Psoas muscle (tissue), 7 donors: ENCODE measurements at regions not wholly inside any gene's neighbourhood (a gene's known extent, or its start where the extent isn't known, plus 50 kb on each side); places are given as distances from the start of the nearest gene placed in this dataset.

Experiments used
- ATAC-seq, 4 donors: fragments of 200-7000 bp; cut with Tn5 transposase; one replicate each; pipeline ENCODE4 v1.9.1; 2020; ENCODE audit warnings: moderate library complexity in 3 of 4, mild to moderate bottlenecking in 2 of 4
- DNase-seq, 2 donors: peaks; one replicate each; pipeline ENCODE4 v3.0.0-alpha.2; 2020
- H3K27ac ChIP-seq: fragments of 200-600 bp; one replicate; pipeline ENCODE4 v1.8.0; 2022
- H3K27me3 ChIP-seq, 3 donors: fragments of 200-600 bp in 1 of 3; one replicate each; pipeline versions ENCODE4 v1.6.1 to v1.8.0; 2013 to 2022; ENCODE audit warnings: low read length in 2 of 3, mild to moderate bottlenecking in 2 of 3, moderate library complexity in 1 of 3; ENCODE audit not compliant: insufficient read depth in 3 of 3
- H3K36me3 ChIP-seq, 2 donors: fragments of 200-600 bp in 1 of 2; one replicate each; pipeline versions ENCODE4 v1.6.1 to v1.8.0; 2013 to 2022; ENCODE audit warnings: low read depth in 1 of 2, mild to moderate bottlenecking in 1 of 2, moderate library complexity in 1 of 2; ENCODE audit not compliant: insufficient read depth in 1 of 2
- H3K4me1 ChIP-seq: fragments of 200-600 bp; one replicate; pipeline ENCODE4 v1.8.0; 2022
- H3K4me3 ChIP-seq: fragments of 200-600 bp; one replicate; pipeline ENCODE4 v1.8.0; 2022; ENCODE audit warnings: mild to moderate bottlenecking
- H3K9me3 ChIP-seq: fragments of 200-600 bp; one replicate; pipeline ENCODE4 v1.8.0; 2022
- CTCF ChIP-seq: fragments of 200-600 bp; IDR thresholded peaks from one replicate; pipeline ENCODE4 v1.8.0; 2022; ENCODE audit warnings: antibody characterized with exemption
- WGBS, 3 donors: extraction: QIAGEN DNeasy Blood & Tissue Kit; methylation state at CpG; one replicate each; pipeline versions ENCODE4 v1.1.6 to v1.1.7; 2013; 5-methylcytosine and 5-hydroxymethylcytosine counted together
- intact Hi-C, 2 donors: fragments of 100-400 bp; cut with DNase I; formaldehyde crosslinking; loops; one replicate each; pipeline versions ENCODE4 v1.11.0 to v1.14.2; 2022
- donor health status: healthy with polysubstance abuse.
- donor health status: DM: no; HTN: no; CAD: no; lungs with moderate emphysema.
- donor health status: Bipolar disorder and iron deficiency.
- donor health status: healthy.
- donor health status: DM: yes; HTN: yes; CAD: no.
- donor health status: DM: no; HTN: no; CAD: no.
- donor health status: DM: yes; HTN: yes; CAD: no.

- H3K36me3 ChIP-seq = no peaks in the 10 kb centered on the region
- H3K27ac ChIP-seq = no peak overlapping the region
- 74 to 80% (median 75%) methylated on average over 5 of the region's 5 CpGs for WGBS, 3 donors
- H3K27me3 ChIP-seq = no peaks in the 10 kb centered on the region
- ATAC-seq (no peak), DNase-seq (no peak)
- no peaks in the 10 kb centered on the region for H3K9me3 ChIP-seq
- H3K4me1 ChIP-seq = no peaks in the 10 kb centered on the region
- no peak for TF ChIP-seq CTCF
- no peak overlapping the region for H3K4me3 ChIP-seq
- intact Hi-C loops = no loop called here
Observed at GRCh38 chr7:153514032-153514431, 538.2 kb upstream of the DPP6 start.

GRCh38 chr7:153515359-153515758 lies 536.8 kb upstream of the DPP6 start:
- intact Hi-C loops = no loop called here
- Histone ChIP-seq H3K4me1 (no peaks in the 10 kb centered on the region), H3K36me3 (no peaks in the 10 kb centered on the region), H3K9me3 (no peaks in the 10 kb centered on the region), H3K27me3 (no peaks in the 10 kb centered on the region), H3K4me3 (no peak overlapping the region), H3K27ac (no peak overlapping the region)
- ATAC-seq (no peak), DNase-seq (no peak)
- no peak for TF ChIP-seq CTCF
- 91 to 95% (median 94%) methylated on average over 4 of the region's 4 CpGs for WGBS, 3 donors

- H3K27ac ChIP-seq = no peak overlapping the region
- ATAC-seq = no peak
- WGBS, 3 donors = 81 to 84% (median 81%) methylated on average over 6 of the region's 6 CpGs
- H3K4me3 ChIP-seq = no peak overlapping the region
- intact Hi-C loops = no loop called here
- H3K4me1 ChIP-seq = no peaks in the 10 kb centered on the region
- H3K9me3 ChIP-seq = no peaks in the 10 kb centered on the region
- H3K36me3 ChIP-seq = no peaks in the 10 kb centered on the region
- H3K27me3 ChIP-seq = no peaks in the 10 kb centered on the region
- no peak for TF ChIP-seq CTCF
- DNase-seq = no peak
Observed at GRCh38 chr7:153518201-153518984, 533.8 kb upstream of the DPP6 start.

- DNase-seq = no peak
- Histone ChIP-seq H3K36me3 (no peaks in the 10 kb centered on the region), H3K27me3 (no peaks in the 10 kb centered on the region), H3K4me1 (no peaks in the 10 kb centered on the region), H3K4me3 (no peak overlapping the region), H3K27ac (no peak overlapping the region), H3K9me3 (no peaks in the 10 kb centered on the region)
- WGBS, 3 donors = 83 to 86% (median 84%) methylated on average over 5 of the region's 5 CpGs
- no peak for ATAC-seq
- intact Hi-C loops = no loop called here
- TF ChIP-seq CTCF = no peak
Observed at GRCh38 chr7:153521370-153521769, 530.8 kb upstream of the DPP6 start.

- Histone ChIP-seq H3K4me3 (no peak overlapping the region), H3K27me3 (no peaks in the 10 kb centered on the region), H3K9me3 (no peaks in the 10 kb centered on the region), H3K27ac (no peak overlapping the region), H3K4me1 (no peaks in the 10 kb centered on the region), H3K36me3 (no peaks in the 10 kb centered on the region)
- no peak for DNase-seq
- no peak for TF ChIP-seq CTCF
- 7 to 26% (median 17%) methylated on average over 5 of the region's 5 CpGs for WGBS, 3 donors
- intact Hi-C loops = no loop called here
- ATAC-seq = peak in 1 of 4 donors; percentile 40
Observed at GRCh38 chr7:153522261-153522660, 529.9 kb upstream of the DPP6 start.
